Brain microvascular endothelial cell (primary cell): ENCODE measurements at regions not wholly inside any gene's neighbourhood (a gene's known extent, or its start where the extent isn't known, plus 50 kb on each side); places are given as distances from the start of the nearest gene placed in this dataset.

Source experiments
- DNase-seq: peaks from one replicate; pipeline ENCODE4 v3.0.0-alpha.2; 2020
- H3K27ac ChIP-seq: fragments of 250-450 bp; sonication (Bioruptor Pico); 2 replicates; pipeline ENCODE4 v1.5.1; 2020; ENCODE audit warnings: mild to moderate bottlenecking, moderate library complexity
- H3K27me3 ChIP-seq: fragments of 250-450 bp; sonication (Bioruptor Pico); replicated peaks from 2 replicates; pipeline ENCODE4 v1.5.1; 2020; ENCODE audit warnings: mild to moderate bottlenecking
- H3K36me3 ChIP-seq: fragments of 250-450 bp; sonication (Bioruptor Pico); replicated peaks from 2 replicates; pipeline ENCODE4 v1.5.1; 2020; ENCODE audit warnings: mild to moderate bottlenecking
- H3K4me3 ChIP-seq: 2 replicates; pipeline ENCODE4 v1.5.1; 2011; ENCODE audit warnings: low read depth, mild to moderate bottlenecking, control low read depth, low read length, moderate library complexity
- CTCF ChIP-seq: IDR thresholded peaks from 2 replicates; pipeline ENCODE4 v1.5.1; 2011; ENCODE audit warnings: low read depth, mild to moderate bottlenecking, moderate library complexity, low read length, control low read depth, inconsistent platforms; ENCODE audit errors: missing control alignments
- in situ Hi-C: cut with HindIII; loops from 2 replicates; pipeline ENCODE4 v1.10.0; 2017; ENCODE audit warnings: low sequenced_read_pairs, low pct_ligation_motif_present

- no peak overlapping the region for H3K27ac ChIP-seq
- no peak for TF ChIP-seq CTCF
- no peaks in the 10 kb centered on the region for H3K36me3 ChIP-seq
- DNase-seq: no peak
- no peak overlapping the region for H3K4me3 ChIP-seq
- no peaks in the 10 kb centered on the region for H3K27me3 ChIP-seq
- in situ Hi-C loops: no loop called here
These were observed 148.7 kb upstream of the LYZL1 start for GRCh38 chr10:29140151-29140550.

DNA sequence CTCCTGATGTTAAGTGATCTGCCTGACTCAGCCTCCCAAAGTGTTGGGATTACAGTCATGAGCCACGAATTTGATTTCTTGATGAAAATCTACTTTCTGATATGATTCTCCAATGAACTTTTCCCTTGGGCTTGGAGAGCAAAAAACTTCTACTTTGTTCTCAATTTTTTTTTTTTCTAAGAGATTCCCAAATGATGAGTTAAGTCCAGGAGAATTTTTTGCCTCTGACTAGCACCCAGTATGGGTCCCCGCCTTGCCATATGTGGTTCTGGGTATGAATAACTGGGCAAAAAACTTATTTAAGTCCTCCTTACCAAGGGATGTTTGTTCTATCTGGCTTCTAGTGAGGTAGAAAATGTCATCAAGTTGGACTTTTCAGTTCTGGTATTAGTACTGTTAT is 147.9 kb upstream of the LYZL1 start:
- peak; percentile 88 for DNase-seq
- peak overlapping the region; percentile 71 for H3K27ac ChIP-seq
- H3K4me3 ChIP-seq: no peak overlapping the region
- TF ChIP-seq CTCF: no peak
- H3K36me3 ChIP-seq: no peaks in the 10 kb centered on the region
- H3K27me3 ChIP-seq: no peaks in the 10 kb centered on the region
- in situ Hi-C loops: no loop called here

DNA sequence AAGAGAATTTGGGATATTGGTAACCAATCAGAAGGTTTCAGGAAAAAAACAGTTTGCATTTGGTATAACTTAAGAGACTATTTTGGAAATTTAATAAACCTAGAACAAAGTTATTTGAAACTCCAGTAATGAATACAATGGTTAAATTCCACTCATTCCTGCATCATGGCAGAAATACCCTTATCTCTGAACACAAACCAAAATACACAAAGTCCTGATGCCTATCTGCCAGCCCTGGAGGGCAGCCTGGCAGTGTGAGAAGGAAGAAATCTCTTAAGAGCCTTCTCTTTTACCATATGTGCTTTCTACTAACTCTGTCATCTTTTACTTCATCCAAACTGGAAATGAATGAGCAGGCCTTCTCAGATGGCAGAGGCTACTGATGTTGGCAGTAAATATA is 147.1 kb upstream of the LYZL1 start:
- no peaks in the 10 kb centered on the region for H3K27me3 ChIP-seq
- no peak overlapping the region for H3K4me3 ChIP-seq
- TF ChIP-seq CTCF: no peak
- no peaks in the 10 kb centered on the region for H3K36me3 ChIP-seq
- in situ Hi-C loops: no loop called here
- DNase-seq: no peak
- H3K27ac ChIP-seq: peak overlapping the region; percentile 67

GRCh38 chr10:29142516-29143314 is 146.2 kb upstream of the LYZL1 start:
- no peak for DNase-seq
- in situ Hi-C loops: no loop called here
- H3K27me3 ChIP-seq: no peaks in the 10 kb centered on the region
- TF ChIP-seq CTCF: no peak
- H3K36me3 ChIP-seq: no peaks in the 10 kb centered on the region
- no peak overlapping the region for H3K27ac ChIP-seq
- no peak overlapping the region for H3K4me3 ChIP-seq

DNA sequence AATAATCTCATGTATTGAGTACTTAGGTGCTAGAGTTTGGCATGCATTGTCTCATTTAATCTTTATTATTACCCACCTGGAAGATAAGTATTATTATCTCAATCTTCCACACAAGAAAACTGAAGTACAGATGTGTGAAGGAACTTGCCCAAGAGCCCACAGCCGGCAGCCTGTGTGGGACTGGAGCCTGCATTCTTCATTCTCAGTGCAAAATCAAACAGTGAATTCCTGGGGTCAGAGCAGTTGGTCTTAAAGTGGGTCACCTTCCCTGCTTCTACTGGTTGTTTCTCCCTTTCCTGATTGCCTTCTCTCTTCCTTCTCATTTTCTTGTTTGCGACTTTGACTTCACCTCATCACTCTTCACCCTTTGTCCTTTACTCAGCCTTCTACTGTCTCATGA is 144.7 kb upstream of the LYZL1 start:
- H3K27ac ChIP-seq: no peak overlapping the region
- no peak overlapping the region for H3K4me3 ChIP-seq
- H3K27me3 ChIP-seq: no peaks in the 10 kb centered on the region
- TF ChIP-seq CTCF: no peak
- DNase-seq: no peak
- H3K36me3 ChIP-seq: no peaks in the 10 kb centered on the region
- in situ Hi-C loops: no loop called here
